ENCODE measurements at regions not wholly inside any gene's neighbourhood (a gene's known extent, or its start where the extent isn't known, plus 50 kb on each side); places are given as distances from the start of the nearest gene placed in this dataset.

DNA sequence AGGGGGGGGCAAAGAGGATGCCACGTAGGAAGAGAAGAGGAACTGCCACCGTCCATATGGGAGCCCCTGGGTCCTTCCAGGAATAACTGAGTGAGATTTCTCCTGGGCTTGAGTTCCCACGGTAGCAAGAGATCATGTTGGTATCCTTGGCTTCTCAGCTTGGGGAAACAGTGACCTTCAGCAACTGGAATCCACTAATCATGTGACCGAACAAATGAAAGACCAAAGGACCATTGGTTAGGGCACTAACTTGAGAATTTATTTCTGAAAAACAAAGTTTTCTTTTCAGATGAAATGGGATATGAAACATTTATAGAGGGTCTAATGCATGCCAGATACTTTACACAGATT, 259.4 kb upstream of the ID2 start:
- TF ChIP-seq POLR2A (IDR thresholded peaks at IDR 0.05; ENCODE audit: low read depth, low read length) (no peak), SPI1 (IDR thresholded peaks at IDR 0.05; ENCODE audit: low read depth, low read length) (no peak), POLR2AphosphoS5 (IDR thresholded peaks at IDR 0.05; ENCODE audit: low read depth, low read length) (no peak), TAF1 (IDR thresholded peaks at IDR 0.05; ENCODE audit: low read depth, low read length) (no peak), POU2F2 (IDR thresholded peaks at IDR 0.05; ENCODE audit: low read depth, low read length) (no peak)

Measured in GM12891 (cell line).